ENCODE measurements at regions not wholly inside any gene's neighbourhood (a gene's known extent, or its start where the extent isn't known, plus 50 kb on each side); places are given as distances from the start of the nearest gene placed in this dataset.

GRCh38 chr20:25140968-25141367, 54.5 kb upstream of the ENTPD6 start:
- intact Hi-C loops (cut with micrococcal nuclease), result no loop called here
- Mint-ChIP-seq H3K4me1 (ENCODE audit: insufficient read depth, unreplicated experiment) (peaks cover 13% of the 10 kb centered on the region), H3K9me3 (ENCODE audit: unreplicated experiment) (no peaks in the 10 kb centered on the region), H3K4me3 (ENCODE audit: unreplicated experiment) (no peak overlapping the region), H3K36me3 (ENCODE audit: insufficient read depth, unreplicated experiment) (no peaks in the 10 kb centered on the region), H3K27me3 (ENCODE audit: insufficient read depth, unreplicated experiment) (peaks cover 32% of the 10 kb centered on the region), H3K27ac (ENCODE audit: low read depth, unreplicated experiment) (no peak overlapping the region)
- BruUV-seq (replicated peaks), result no TSS peak
- CTCF ChIA-PET, result interaction anchor here (0.6 to 0.8 kb wide), 2 partner anchors 15 to 49 kb away, joined by 3 to 4 read pairs; no protein-coding TSS in a partner anchor
- no peak for DNase-seq (ENCODE audit: unreplicated experiment)
- no peak for TF ChIP-seq CTCF (IDR thresholded peaks at IDR 0.05; ENCODE audit: unreplicated experiment)
- POLR2A ChIA-PET, result interaction anchor here (0.7 kb wide), 1 partner anchor 147 kb away, joined by 4 read pairs; no protein-coding TSS in a partner anchor

DNA sequence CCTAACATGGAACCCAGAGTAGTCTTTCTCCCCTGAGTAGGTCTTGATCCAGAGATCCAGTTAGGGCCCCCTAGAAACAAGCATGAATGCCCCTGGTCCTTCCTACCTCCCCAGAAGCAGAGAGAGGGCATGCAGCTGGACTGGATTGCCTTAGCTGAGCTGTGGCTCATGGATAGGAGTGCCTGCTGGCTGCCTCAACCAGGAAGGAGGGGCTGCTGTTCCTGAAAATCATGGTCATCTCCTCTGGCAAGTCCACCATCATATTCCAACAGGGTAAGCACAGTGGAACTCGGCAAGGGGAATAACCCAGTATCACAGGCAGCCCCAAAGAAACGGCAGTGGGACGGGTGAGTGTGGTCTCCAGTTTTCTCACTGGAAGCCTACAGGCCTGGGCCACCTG, 53.1 kb upstream of the ENTPD6 start:
- peaks cover 32% of the 10 kb centered on the region for H3K27me3 Mint-ChIP-seq (ENCODE audit: insufficient read depth, unreplicated experiment)
- peaks cover under 1% of the 10 kb centered on the region for H3K4me1 Mint-ChIP-seq (ENCODE audit: insufficient read depth, unreplicated experiment)
- H3K27ac Mint-ChIP-seq (ENCODE audit: low read depth, unreplicated experiment), result no peak overlapping the region
- POLR2A ChIA-PET, result interaction anchor here (0.5 kb wide), 1 partner anchor 513 kb away, joined by 3 read pairs; no protein-coding TSS in a partner anchor
- TF ChIP-seq CTCF (IDR thresholded peaks at IDR 0.05; ENCODE audit: unreplicated experiment), result no peak
- H3K36me3 Mint-ChIP-seq (ENCODE audit: insufficient read depth, unreplicated experiment), result no peaks in the 10 kb centered on the region
- no peak for DNase-seq (ENCODE audit: unreplicated experiment)
- intact Hi-C loops (cut with micrococcal nuclease), result no loop called here
- CTCF ChIA-PET, result no interaction called here
- no peaks in the 10 kb centered on the region for H3K9me3 Mint-ChIP-seq (ENCODE audit: unreplicated experiment)
- no peak overlapping the region for H3K4me3 Mint-ChIP-seq (ENCODE audit: unreplicated experiment)
- no TSS peak for BruUV-seq (replicated peaks)

DNA sequence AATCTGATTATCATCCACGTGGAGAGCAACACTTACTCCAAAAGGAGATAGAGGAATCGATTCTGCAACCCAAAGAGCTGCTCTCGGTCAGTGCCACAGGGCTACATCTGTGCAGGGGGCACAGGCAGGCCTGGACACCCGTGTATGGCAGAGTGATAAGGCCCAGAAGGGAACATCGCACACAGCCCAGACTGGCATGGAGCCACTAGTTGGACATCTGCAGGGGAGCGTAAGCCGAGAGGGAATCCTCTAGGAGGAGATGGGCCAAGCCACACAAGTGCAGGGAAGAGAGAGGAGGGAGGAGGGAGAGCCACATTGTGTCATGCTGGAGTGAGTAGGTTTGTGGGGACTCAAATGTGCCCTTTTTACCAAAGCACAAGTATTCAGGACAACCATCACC, 50.4 kb upstream of the ENTPD6 start:
- Mint-ChIP-seq H3K4me1 (ENCODE audit: insufficient read depth, unreplicated experiment) (no peaks in the 10 kb centered on the region), H3K4me3 (ENCODE audit: unreplicated experiment) (no peak overlapping the region), H3K36me3 (ENCODE audit: insufficient read depth, unreplicated experiment) (no peaks in the 10 kb centered on the region), H3K27me3 (ENCODE audit: insufficient read depth, unreplicated experiment) (peaks cover 32% of the 10 kb centered on the region), H3K9me3 (ENCODE audit: unreplicated experiment) (no peaks in the 10 kb centered on the region), H3K27ac (ENCODE audit: low read depth, unreplicated experiment) (no peak overlapping the region)
- DNase-seq (ENCODE audit: unreplicated experiment), result no peak
- ChIA-PET POLR2A (no interaction called here), CTCF (no interaction called here)
- no peak for TF ChIP-seq CTCF (IDR thresholded peaks at IDR 0.05; ENCODE audit: unreplicated experiment)
- intact Hi-C loops (cut with micrococcal nuclease), result no loop called here
- no TSS peak for BruUV-seq (replicated peaks)
